ENCODE measurements at regions not wholly inside any gene's neighbourhood (a gene's known extent, or its start where the extent isn't known, plus 50 kb on each side); places are given as distances from the start of the nearest gene placed in this dataset.
"Not testable (repeated sequence)": the region's sequence is repeated elsewhere in the genome, so short reads cannot be mapped to it uniquely, and the experiment has no call there.

DNA sequence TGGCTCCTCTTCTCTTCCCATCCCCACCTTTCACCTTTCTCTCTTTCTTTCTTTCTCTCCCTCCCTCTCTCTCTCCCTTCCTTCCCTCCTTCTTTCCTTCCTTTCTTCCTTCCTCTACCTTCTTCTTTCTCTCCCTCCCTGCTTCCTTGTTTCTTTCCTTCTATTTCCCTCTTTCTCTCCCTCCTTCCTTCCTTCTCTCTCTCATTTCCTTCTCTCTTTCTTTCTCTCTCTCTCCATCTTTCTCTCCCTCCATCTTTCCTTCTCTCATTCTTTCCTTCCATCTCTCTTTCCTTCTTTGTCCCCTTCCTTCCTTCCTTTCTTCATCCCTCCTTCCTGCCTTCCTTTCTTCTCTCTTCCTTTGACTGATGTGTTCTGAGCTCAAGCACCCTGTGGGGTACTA lies 1467.0 kb upstream of the DEFB115 start:
- TF ChIP-seq, protein P1, sequence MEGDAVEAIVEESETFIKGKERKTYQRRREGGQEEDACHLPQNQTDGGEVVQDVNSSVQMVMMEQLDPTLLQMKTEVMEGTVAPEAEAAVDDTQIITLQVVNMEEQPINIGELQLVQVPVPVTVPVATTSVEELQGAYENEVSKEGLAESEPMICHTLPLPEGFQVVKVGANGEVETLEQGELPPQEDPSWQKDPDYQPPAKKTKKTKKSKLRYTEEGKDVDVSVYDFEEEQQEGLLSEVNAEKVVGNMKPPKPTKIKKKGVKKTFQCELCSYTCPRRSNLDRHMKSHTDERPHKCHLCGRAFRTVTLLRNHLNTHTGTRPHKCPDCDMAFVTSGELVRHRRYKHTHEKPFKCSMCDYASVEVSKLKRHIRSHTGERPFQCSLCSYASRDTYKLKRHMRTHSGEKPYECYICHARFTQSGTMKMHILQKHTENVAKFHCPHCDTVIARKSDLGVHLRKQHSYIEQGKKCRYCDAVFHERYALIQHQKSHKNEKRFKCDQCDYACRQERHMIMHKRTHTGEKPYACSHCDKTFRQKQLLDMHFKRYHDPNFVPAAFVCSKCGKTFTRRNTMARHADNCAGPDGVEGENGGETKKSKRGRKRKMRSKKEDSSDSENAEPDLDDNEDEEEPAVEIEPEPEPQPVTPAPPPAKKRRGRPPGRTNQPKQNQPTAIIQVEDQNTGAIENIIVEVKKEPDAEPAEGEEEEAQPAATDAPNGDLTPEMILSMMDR (conservative IDR thresholded peaks at IDR 0.05; ENCODE audit: low read depth, low read length) = no peak
- no peak overlapping the region for H3K4me3 ChIP-seq (ENCODE audit: low read depth, low read length)
- no peak for DNase-seq (ENCODE audit: low read depth)

DNA sequence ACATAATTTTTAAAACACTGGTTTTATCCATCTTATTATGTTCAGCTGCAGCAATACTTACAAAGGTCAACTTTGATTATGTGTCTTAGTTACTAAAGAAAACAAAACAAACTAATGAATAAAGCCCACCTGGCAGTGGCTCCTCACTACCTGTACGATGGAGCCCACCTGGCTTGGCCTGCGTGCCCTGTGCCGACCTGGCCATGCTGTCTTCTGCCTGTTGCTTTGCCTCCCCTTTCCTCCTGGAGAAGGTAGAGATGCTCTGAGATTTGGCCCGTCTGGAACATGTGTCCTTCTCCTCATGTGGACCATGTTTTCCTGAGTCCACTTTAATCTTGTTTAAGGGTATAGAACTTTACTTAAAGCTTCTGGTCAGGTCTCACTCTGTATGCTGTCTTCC lies 1426.0 kb upstream of the DEFB115 start:
- not testable (repeated sequence) for H3K4me3 ChIP-seq (ENCODE audit: low read depth, low read length); DNase-seq (ENCODE audit: low read depth)

- not testable (repeated sequence) for DNase-seq (ENCODE audit: low read depth); H3K4me3 ChIP-seq (ENCODE audit: low read depth, low read length)
These were observed 1389.5 kb upstream of the DEFB115 start for GRCh38 chr20:29868014-29868413.

DNA sequence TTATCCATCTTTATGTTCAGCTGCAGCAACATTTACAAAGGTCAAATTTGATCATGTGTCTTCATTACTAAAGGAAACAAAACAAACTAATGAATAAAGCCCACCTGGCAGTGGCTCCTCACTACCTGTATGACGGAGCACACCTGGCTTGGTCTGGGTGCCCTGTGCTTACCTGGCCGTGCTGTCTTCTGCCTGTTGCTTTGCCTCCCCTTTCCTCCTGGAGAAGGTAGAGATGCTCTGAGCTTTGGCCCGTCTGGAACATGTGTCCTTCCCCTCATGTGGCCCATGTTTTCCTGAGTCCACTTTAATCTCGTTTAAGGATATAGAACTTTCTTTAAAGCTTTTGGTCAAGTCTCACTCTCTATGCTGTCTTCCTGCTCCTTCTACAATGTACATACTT lies 1388.8 kb upstream of the DEFB115 start:
- not testable (repeated sequence) for DNase-seq (ENCODE audit: low read depth); H3K4me3 ChIP-seq (ENCODE audit: low read depth, low read length)

DNA sequence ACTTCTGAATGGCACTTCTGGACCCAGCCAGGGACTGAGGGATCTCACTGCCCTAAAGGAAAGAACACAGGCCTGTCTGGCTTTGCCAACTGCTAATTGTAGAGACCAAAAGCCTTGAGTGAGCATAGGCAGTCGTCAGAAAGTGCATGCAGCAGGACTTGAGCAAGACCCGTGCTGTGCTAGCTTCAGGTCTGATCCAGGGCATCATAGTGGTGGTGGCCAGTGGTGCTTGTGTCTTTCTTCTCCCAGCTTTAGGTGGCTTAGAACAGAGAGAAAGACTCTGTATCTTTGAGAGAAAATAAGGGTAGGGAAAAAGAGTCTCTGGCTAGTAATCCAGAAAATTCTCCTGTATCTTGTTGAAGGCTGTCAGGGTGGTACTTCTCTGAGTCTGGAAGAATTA lies 1385.6 kb upstream of the DEFB115 start:
- H3K4me3 ChIP-seq (ENCODE audit: low read depth, low read length); DNase-seq (ENCODE audit: low read depth): not testable (repeated sequence)

DNA sequence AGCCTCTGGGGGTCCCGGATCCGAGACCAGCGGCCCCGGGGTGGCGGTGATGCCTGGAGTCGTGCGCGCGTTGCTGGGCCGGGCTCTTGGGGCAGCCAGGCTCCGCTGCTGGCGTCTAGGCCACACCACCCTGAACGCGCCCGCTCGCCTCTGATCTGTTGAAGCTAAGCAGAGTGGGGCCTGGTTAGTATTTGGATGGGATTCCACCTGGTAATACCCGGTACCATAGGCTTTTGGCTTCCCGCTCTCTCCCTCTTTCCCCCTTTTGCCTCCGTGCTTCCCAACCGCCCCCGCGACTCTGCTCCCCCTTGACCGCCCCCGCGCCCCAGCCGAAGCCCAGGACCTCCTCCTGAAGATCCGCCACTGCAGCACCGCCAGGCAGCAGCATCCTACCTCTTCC lies 1383.5 kb upstream of the DEFB115 start:
- H3K4me3 ChIP-seq (ENCODE audit: low read depth, low read length) = peak overlapping the region; percentile 47
- TF ChIP-seq, protein P1 (conservative IDR thresholded peaks at IDR 0.05; ENCODE audit: low read depth, low read length) = no peak
- no peak for DNase-seq (ENCODE audit: low read depth)

- DNase-seq (ENCODE audit: low read depth) = no peak
- TF ChIP-seq, protein P1 (conservative IDR thresholded peaks at IDR 0.05; ENCODE audit: low read depth, low read length) = no peak
- no peak overlapping the region for H3K4me3 ChIP-seq (ENCODE audit: low read depth, low read length)
These were observed 1382.8 kb upstream of the DEFB115 start for GRCh38 chr20:29874476-29875202.

- not testable (repeated sequence) for DNase-seq (ENCODE audit: low read depth); H3K4me3 ChIP-seq (ENCODE audit: low read depth, low read length)
These were observed 1382.0 kb upstream of the DEFB115 start for GRCh38 chr20:29875321-29876083.

DNA sequence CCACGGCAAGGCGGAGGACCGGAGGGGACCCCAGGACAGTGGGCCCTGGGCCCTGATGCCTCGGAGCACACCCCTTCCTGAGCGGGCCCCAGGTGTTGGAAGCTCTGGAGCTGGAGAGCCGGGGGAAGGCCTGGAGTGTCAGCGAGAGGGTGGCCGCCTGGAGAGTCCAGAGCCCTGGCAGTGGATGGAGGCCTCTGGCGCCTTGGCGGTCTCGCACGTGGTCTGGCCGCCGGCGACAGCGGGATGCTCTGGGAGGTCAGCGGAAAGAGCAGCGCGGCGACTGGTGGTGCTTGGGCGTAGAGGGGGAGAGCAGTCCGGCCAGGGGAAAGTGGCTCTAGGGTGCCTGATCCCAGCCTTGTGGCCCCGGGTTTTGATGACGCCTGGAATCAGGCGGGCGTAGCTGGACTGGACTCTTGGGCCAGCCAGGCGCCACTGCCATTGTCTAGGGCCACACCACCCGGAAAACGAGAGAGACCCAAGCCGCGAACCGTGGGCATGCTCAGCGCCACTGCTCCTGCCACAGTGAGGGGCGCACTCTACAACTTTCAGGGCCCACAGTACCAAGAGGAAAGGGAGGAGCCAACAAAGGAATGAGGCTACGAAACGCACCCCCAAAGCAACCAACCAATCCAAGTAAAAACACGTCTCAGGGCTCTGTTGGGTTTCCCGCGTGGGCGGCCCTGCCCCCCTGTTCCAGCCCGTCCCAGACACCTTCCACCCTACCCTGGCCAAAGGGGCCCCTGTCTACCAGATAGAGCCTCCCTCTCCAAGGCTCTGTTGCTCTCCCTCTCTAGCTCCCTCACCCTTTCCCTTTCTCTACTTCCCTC lies 1381.2 kb upstream of the DEFB115 start:
- not testable (repeated sequence) for DNase-seq (ENCODE audit: low read depth); H3K4me3 ChIP-seq (ENCODE audit: low read depth, low read length)

DNA sequence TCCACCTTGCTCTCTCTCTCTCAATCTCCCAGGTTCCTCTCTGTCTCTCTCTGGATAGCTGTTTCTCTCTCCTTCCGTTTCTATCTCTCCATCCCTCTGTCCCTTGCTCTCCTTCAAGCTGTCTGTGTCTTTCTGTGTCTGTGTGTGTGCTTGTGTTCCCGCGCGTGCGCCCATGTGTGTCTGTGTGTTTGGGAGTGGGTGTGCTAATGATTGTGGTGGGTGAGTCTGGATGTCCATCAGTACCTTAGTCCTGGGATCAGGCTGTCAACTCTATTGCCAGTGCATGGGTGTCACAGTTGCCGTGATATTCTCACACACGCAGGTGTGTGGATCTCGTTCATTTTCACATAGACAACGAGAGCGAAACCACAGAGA lies 1380.6 kb upstream of the DEFB115 start:
- no peak for DNase-seq (ENCODE audit: low read depth)
- H3K4me3 ChIP-seq (ENCODE audit: low read depth, low read length) = no peak overlapping the region
- TF ChIP-seq, protein P1 (conservative IDR thresholded peaks at IDR 0.05; ENCODE audit: low read depth, low read length) = no peak

DNA sequence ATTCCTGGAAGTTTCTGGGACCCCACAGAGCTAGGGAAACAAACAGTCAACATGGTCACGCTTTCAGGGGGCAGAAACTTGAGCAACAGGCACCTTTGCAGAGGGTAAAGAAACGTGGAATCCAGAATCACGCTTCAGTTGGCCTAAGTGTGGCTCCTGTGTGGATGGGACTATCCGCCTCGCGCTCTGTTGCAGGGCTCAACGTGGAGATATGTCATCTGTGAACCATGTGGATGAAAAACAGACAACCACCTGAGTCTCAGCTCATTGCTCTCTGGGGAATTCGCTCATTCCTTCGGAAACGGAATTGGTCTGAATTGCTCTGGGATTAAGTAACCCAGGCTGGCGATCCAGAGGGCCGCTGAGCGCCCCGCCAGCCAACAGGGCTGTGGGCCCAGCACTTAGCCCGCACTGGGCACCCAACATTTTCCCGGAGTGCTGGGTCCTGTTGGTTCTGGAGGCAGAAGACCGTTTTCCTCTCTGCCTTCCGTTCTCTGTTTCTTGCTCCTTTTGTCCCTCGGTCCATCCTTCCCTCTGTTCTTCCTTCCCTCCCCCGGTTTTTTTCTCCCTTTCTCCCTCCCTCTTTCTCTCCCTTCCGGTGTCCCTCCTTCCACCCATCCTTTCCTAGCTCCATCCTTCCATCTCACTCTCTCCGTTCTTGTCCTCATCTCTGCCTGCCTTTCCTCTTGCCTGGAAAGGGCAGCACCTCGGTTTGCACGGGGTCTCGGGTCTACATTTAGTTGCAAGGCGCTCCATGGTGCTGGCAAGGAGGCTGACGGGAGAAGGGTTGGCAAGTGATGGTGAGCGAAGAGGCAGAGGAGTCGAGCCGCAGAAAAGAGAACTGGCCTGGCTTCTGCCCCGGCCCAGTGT lies 1379.8 kb upstream of the DEFB115 start:
- not testable (repeated sequence) for DNase-seq (ENCODE audit: low read depth)
- peak overlapping the region; percentile 39 for H3K4me3 ChIP-seq (ENCODE audit: low read depth, low read length)

Measured in epithelial cell of proximal tubule (primary cell).